ENCODE measurements at regions not wholly inside any gene's neighbourhood (a gene's known extent, or its start where the extent isn't known, plus 50 kb on each side); places are given as distances from the start of the nearest gene placed in this dataset.

- TF ChIP-seq, protein P1, sequence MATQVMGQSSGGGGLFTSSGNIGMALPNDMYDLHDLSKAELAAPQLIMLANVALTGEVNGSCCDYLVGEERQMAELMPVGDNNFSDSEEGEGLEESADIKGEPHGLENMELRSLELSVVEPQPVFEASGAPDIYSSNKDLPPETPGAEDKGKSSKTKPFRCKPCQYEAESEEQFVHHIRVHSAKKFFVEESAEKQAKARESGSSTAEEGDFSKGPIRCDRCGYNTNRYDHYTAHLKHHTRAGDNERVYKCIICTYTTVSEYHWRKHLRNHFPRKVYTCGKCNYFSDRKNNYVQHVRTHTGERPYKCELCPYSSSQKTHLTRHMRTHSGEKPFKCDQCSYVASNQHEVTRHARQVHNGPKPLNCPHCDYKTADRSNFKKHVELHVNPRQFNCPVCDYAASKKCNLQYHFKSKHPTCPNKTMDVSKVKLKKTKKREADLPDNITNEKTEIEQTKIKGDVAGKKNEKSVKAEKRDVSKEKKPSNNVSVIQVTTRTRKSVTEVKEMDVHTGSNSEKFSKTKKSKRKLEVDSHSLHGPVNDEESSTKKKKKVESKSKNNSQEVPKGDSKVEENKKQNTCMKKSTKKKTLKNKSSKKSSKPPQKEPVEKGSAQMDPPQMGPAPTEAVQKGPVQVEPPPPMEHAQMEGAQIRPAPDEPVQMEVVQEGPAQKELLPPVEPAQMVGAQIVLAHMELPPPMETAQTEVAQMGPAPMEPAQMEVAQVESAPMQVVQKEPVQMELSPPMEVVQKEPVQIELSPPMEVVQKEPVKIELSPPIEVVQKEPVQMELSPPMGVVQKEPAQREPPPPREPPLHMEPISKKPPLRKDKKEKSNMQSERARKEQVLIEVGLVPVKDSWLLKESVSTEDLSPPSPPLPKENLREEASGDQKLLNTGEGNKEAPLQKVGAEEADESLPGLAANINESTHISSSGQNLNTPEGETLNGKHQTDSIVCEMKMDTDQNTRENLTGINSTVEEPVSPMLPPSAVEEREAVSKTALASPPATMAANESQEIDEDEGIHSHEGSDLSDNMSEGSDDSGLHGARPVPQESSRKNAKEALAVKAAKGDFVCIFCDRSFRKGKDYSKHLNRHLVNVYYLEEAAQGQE (IDR thresholded peaks at IDR 0.05; ENCODE audit: low read depth, low read length): no peak
- TF ChIP-seq, protein P2, sequence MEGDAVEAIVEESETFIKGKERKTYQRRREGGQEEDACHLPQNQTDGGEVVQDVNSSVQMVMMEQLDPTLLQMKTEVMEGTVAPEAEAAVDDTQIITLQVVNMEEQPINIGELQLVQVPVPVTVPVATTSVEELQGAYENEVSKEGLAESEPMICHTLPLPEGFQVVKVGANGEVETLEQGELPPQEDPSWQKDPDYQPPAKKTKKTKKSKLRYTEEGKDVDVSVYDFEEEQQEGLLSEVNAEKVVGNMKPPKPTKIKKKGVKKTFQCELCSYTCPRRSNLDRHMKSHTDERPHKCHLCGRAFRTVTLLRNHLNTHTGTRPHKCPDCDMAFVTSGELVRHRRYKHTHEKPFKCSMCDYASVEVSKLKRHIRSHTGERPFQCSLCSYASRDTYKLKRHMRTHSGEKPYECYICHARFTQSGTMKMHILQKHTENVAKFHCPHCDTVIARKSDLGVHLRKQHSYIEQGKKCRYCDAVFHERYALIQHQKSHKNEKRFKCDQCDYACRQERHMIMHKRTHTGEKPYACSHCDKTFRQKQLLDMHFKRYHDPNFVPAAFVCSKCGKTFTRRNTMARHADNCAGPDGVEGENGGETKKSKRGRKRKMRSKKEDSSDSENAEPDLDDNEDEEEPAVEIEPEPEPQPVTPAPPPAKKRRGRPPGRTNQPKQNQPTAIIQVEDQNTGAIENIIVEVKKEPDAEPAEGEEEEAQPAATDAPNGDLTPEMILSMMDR (IDR thresholded peaks at IDR 0.05): no peak
- TF ChIP-seq FOXM1 (IDR thresholded peaks at IDR 0.05; ENCODE audit: low read depth) (no peak), POLR2AphosphoS5 (IDR thresholded peaks at IDR 0.05; ENCODE audit: low read depth, low read length) (no peak)
Measured at GRCh38 chr9:88053856-88054501, 79.6 kb upstream of the CDK20 start.

All from SK-N-SH (cell line).